ENCODE measurements at regions not wholly inside any gene's neighbourhood (a gene's known extent, or its start where the extent isn't known, plus 50 kb on each side); places are given as distances from the start of the nearest gene placed in this dataset.

DNA sequence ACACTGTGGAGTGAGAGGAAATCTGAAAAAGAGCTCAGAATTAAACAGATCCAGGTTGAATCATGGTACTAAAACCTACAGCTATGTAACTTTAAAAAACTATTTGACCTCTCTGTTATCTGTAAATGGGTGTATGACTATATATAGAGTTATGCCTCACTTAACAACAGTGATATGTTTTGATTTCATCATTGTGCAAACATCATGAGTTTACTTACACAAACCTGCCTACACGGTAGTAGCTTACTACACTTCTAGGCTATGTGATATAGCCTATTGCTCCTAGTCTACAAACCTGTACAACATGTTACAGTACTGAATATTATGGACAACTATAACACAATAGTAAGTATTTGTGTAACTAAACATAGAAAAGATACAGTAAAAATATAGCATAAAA lies 191.6 kb upstream of the MEIS2 start:
- TF ChIP-seq EGR1 (IDR thresholded peaks at IDR 0.05; ENCODE audit: low read depth in 2 of 2) (no peak), RAD21 (IDR thresholded peaks at IDR 0.05) (no peak), JUND (IDR thresholded peaks at IDR 0.05) (no peak), GABPA (IDR thresholded peaks at IDR 0.05 in 1 of 2, conservative IDR thresholded peaks at IDR 0.05 in 1 of 2) (no peak), YY1 (IDR thresholded peaks at IDR 0.05) (no peak), SP1 (IDR thresholded peaks at IDR 0.05) (no peak), TAF1 (conservative IDR thresholded peaks at IDR 0.05) (no peak), FOXA1 (IDR thresholded peaks at IDR 0.05) (no peak)
- TF ChIP-seq, protein P1, sequence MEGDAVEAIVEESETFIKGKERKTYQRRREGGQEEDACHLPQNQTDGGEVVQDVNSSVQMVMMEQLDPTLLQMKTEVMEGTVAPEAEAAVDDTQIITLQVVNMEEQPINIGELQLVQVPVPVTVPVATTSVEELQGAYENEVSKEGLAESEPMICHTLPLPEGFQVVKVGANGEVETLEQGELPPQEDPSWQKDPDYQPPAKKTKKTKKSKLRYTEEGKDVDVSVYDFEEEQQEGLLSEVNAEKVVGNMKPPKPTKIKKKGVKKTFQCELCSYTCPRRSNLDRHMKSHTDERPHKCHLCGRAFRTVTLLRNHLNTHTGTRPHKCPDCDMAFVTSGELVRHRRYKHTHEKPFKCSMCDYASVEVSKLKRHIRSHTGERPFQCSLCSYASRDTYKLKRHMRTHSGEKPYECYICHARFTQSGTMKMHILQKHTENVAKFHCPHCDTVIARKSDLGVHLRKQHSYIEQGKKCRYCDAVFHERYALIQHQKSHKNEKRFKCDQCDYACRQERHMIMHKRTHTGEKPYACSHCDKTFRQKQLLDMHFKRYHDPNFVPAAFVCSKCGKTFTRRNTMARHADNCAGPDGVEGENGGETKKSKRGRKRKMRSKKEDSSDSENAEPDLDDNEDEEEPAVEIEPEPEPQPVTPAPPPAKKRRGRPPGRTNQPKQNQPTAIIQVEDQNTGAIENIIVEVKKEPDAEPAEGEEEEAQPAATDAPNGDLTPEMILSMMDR (IDR thresholded peaks at IDR 0.05; ENCODE audit: low read depth, low read length, missing input control), result no peak
- TF ChIP-seq, protein P2, sequence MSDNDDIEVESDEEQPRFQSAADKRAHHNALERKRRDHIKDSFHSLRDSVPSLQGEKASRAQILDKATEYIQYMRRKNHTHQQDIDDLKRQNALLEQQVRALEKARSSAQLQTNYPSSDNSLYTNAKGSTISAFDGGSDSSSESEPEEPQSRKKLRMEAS (IDR thresholded peaks at IDR 0.05), result no peak
- TF ChIP-seq, protein P3, sequence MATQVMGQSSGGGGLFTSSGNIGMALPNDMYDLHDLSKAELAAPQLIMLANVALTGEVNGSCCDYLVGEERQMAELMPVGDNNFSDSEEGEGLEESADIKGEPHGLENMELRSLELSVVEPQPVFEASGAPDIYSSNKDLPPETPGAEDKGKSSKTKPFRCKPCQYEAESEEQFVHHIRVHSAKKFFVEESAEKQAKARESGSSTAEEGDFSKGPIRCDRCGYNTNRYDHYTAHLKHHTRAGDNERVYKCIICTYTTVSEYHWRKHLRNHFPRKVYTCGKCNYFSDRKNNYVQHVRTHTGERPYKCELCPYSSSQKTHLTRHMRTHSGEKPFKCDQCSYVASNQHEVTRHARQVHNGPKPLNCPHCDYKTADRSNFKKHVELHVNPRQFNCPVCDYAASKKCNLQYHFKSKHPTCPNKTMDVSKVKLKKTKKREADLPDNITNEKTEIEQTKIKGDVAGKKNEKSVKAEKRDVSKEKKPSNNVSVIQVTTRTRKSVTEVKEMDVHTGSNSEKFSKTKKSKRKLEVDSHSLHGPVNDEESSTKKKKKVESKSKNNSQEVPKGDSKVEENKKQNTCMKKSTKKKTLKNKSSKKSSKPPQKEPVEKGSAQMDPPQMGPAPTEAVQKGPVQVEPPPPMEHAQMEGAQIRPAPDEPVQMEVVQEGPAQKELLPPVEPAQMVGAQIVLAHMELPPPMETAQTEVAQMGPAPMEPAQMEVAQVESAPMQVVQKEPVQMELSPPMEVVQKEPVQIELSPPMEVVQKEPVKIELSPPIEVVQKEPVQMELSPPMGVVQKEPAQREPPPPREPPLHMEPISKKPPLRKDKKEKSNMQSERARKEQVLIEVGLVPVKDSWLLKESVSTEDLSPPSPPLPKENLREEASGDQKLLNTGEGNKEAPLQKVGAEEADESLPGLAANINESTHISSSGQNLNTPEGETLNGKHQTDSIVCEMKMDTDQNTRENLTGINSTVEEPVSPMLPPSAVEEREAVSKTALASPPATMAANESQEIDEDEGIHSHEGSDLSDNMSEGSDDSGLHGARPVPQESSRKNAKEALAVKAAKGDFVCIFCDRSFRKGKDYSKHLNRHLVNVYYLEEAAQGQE (IDR thresholded peaks at IDR 0.05), result no peak
- TF ChIP-seq, protein P4, sequence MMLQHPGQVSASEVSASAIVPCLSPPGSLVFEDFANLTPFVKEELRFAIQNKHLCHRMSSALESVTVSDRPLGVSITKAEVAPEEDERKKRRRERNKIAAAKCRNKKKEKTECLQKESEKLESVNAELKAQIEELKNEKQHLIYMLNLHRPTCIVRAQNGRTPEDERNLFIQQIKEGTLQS (IDR thresholded peaks at IDR 0.05), result no peak

All from liver (tissue), 3 donors.